ENCODE measurements at regions not wholly inside any gene's neighbourhood (a gene's known extent, or its start where the extent isn't known, plus 50 kb on each side); places are given as distances from the start of the nearest gene placed in this dataset.
"Not testable (repeated sequence)": the region's sequence is repeated elsewhere in the genome, so short reads cannot be mapped to it uniquely, and the experiment has no call there.

GRCh38 chr4:19033816-19034733, 1012.5 kb upstream of the LCORL start:
- no peaks in the 10 kb centered on the region for H3K36me3 Mint-ChIP-seq
- DNase-seq = no peak
- H3K27ac Mint-ChIP-seq = no peak overlapping the region
- no peak overlapping the region for H3K4me3 Mint-ChIP-seq
- peaks cover 2% of the 10 kb centered on the region for H3K9me3 Mint-ChIP-seq
- no peaks in the 10 kb centered on the region for H3K4me1 Mint-ChIP-seq
- H3K27me3 Mint-ChIP-seq = no peaks in the 10 kb centered on the region

- Mint-ChIP-seq H3K9me3 (no peaks in the 10 kb centered on the region), H3K4me1 (no peaks in the 10 kb centered on the region), H3K36me3 (no peaks in the 10 kb centered on the region), H3K27ac (no peak overlapping the region), H3K27me3 (no peaks in the 10 kb centered on the region), H3K4me3 (no peak overlapping the region)
- no peak for DNase-seq
These were observed 1009.0 kb upstream of the LCORL start for GRCh38 chr4:19030536-19030935.

GRCh38 chr4:19030048-19030447, 1008.5 kb upstream of the LCORL start:
- no peaks in the 10 kb centered on the region for H3K27me3 Mint-ChIP-seq
- no peak overlapping the region for H3K27ac Mint-ChIP-seq
- H3K36me3 Mint-ChIP-seq = no peaks in the 10 kb centered on the region
- H3K4me1 Mint-ChIP-seq = no peaks in the 10 kb centered on the region
- H3K9me3 Mint-ChIP-seq = peaks cover 2% of the 10 kb centered on the region
- H3K4me3 Mint-ChIP-seq = no peak overlapping the region
- DNase-seq = no peak

GRCh38 chr4:19026281-19026680, 1004.7 kb upstream of the LCORL start:
- Mint-ChIP-seq H3K4me3 (no peak overlapping the region), H3K9me3 (peaks cover 4% of the 10 kb centered on the region), H3K27ac (no peak overlapping the region), H3K27me3 (no peaks in the 10 kb centered on the region), H3K4me1 (no peaks in the 10 kb centered on the region), H3K36me3 (no peaks in the 10 kb centered on the region)
- DNase-seq = no peak

GRCh38 chr4:19025031-19025430, 1003.5 kb upstream of the LCORL start:
- Mint-ChIP-seq H3K36me3 (no peaks in the 10 kb centered on the region), H3K27me3 (no peaks in the 10 kb centered on the region), H3K27ac (no peak overlapping the region), H3K4me1 (no peaks in the 10 kb centered on the region), H3K9me3 (peaks cover 7% of the 10 kb centered on the region), H3K4me3 (no peak overlapping the region)
- DNase-seq = no peak

GRCh38 chr4:19024047-19024446, 1002.5 kb upstream of the LCORL start:
- DNase-seq = no peak
- no peaks in the 10 kb centered on the region for H3K27me3 Mint-ChIP-seq

GRCh38 chr4:19021617-19022016, 1000.1 kb upstream of the LCORL start:
- no peaks in the 10 kb centered on the region for H3K4me1 Mint-ChIP-seq
- H3K4me3 Mint-ChIP-seq = no peak overlapping the region
- DNase-seq = no peak

More at GRCh38 chr4:19024047-19024446, 1002.5 kb upstream of the LCORL start:
- H3K4me3 Mint-ChIP-seq = no peak overlapping the region
- H3K4me1 Mint-ChIP-seq = no peaks in the 10 kb centered on the region
- H3K9me3 Mint-ChIP-seq = peaks cover 7% of the 10 kb centered on the region
- H3K36me3 Mint-ChIP-seq = no peaks in the 10 kb centered on the region
- H3K27ac Mint-ChIP-seq = no peak overlapping the region

GRCh38 chr4:19016550-19016949, 995.0 kb upstream of the LCORL start:
- not testable (repeated sequence) for H3K4me3 Mint-ChIP-seq, H3K9me3 Mint-ChIP-seq, H3K36me3 Mint-ChIP-seq, H3K4me1 Mint-ChIP-seq, H3K27ac Mint-ChIP-seq, H3K27me3 Mint-ChIP-seq, DNase-seq

More at GRCh38 chr4:19021617-19022016, 1000.1 kb upstream of the LCORL start:
- no peak overlapping the region for H3K27ac Mint-ChIP-seq
- H3K9me3 Mint-ChIP-seq = peaks cover 7% of the 10 kb centered on the region
- H3K27me3 Mint-ChIP-seq = no peaks in the 10 kb centered on the region
- H3K36me3 Mint-ChIP-seq = no peaks in the 10 kb centered on the region

- H3K27ac Mint-ChIP-seq = no peak overlapping the region
- DNase-seq = no peak
- no peaks in the 10 kb centered on the region for H3K27me3 Mint-ChIP-seq
- H3K4me1 Mint-ChIP-seq = no peaks in the 10 kb centered on the region
- no peak overlapping the region for H3K4me3 Mint-ChIP-seq
- no peaks in the 10 kb centered on the region for H3K36me3 Mint-ChIP-seq
- no peaks in the 10 kb centered on the region for H3K9me3 Mint-ChIP-seq
These were observed 993.0 kb upstream of the LCORL start for GRCh38 chr4:19014594-19014993.

GRCh38 chr4:19010761-19011160, 989.2 kb upstream of the LCORL start:
- no peak for DNase-seq
- Mint-ChIP-seq H3K27ac (no peak overlapping the region), H3K4me3 (no peak overlapping the region), H3K4me1 (no peaks in the 10 kb centered on the region), H3K9me3 (peaks cover 4% of the 10 kb centered on the region), H3K36me3 (no peaks in the 10 kb centered on the region), H3K27me3 (no peaks in the 10 kb centered on the region)

- H3K27ac Mint-ChIP-seq = no peak overlapping the region
- no peaks in the 10 kb centered on the region for H3K4me1 Mint-ChIP-seq
- no peaks in the 10 kb centered on the region for H3K36me3 Mint-ChIP-seq
- DNase-seq = no peak
- peaks cover 4% of the 10 kb centered on the region for H3K9me3 Mint-ChIP-seq
- no peak overlapping the region for H3K4me3 Mint-ChIP-seq
- no peaks in the 10 kb centered on the region for H3K27me3 Mint-ChIP-seq
These were observed 988.3 kb upstream of the LCORL start for GRCh38 chr4:19009881-19010280.

GRCh38 chr4:19005211-19005610, 983.7 kb upstream of the LCORL start:
- DNase-seq = no peak
- H3K9me3 Mint-ChIP-seq = peaks cover 4% of the 10 kb centered on the region
- H3K36me3 Mint-ChIP-seq = no peaks in the 10 kb centered on the region
- no peak overlapping the region for H3K27ac Mint-ChIP-seq
- H3K4me1 Mint-ChIP-seq = no peaks in the 10 kb centered on the region
- no peaks in the 10 kb centered on the region for H3K27me3 Mint-ChIP-seq
- H3K4me3 Mint-ChIP-seq = no peak overlapping the region

GRCh38 chr4:19002170-19002569, 980.6 kb upstream of the LCORL start:
- Mint-ChIP-seq H3K27ac (no peak overlapping the region), H3K4me3 (no peak overlapping the region), H3K36me3 (no peaks in the 10 kb centered on the region), H3K9me3 (no peaks in the 10 kb centered on the region), H3K27me3 (no peaks in the 10 kb centered on the region), H3K4me1 (no peaks in the 10 kb centered on the region)
- no peak for DNase-seq

- no peaks in the 10 kb centered on the region for H3K4me1 Mint-ChIP-seq
- no peak overlapping the region for H3K4me3 Mint-ChIP-seq
- DNase-seq = no peak
- peaks cover 1% of the 10 kb centered on the region for H3K9me3 Mint-ChIP-seq
- no peak overlapping the region for H3K27ac Mint-ChIP-seq
- no peaks in the 10 kb centered on the region for H3K27me3 Mint-ChIP-seq
- no peaks in the 10 kb centered on the region for H3K36me3 Mint-ChIP-seq
These were observed 978.0 kb upstream of the LCORL start for GRCh38 chr4:18999595-18999994.

GRCh38 chr4:18981234-18981615, 959.7 kb upstream of the LCORL start:
- Mint-ChIP-seq H3K27ac (no peak overlapping the region), H3K4me3 (no peak overlapping the region), H3K36me3 (no peaks in the 10 kb centered on the region), H3K4me1 (no peaks in the 10 kb centered on the region), H3K27me3 (no peaks in the 10 kb centered on the region), H3K9me3 (peaks cover 2% of the 10 kb centered on the region)
- DNase-seq = no peak

Measured in activated naive CD8-positive, alpha-beta T cell treated with anti-CD3 and anti-CD28 coated beads for 36 hours (primary cell).